HFF-Myc (cell line): ENCODE measurements at regions not wholly inside any gene's neighbourhood (a gene's known extent, or its start where the extent isn't known, plus 50 kb on each side); places are given as distances from the start of the nearest gene placed in this dataset.

Experiments used
- DNase-seq: peaks from one replicate; pipeline ENCODE4 v3.0.0-alpha.2; 2011; ENCODE audit warnings: low read depth; ENCODE audit errors: extremely low read depth
- H3K4me3 ChIP-seq: replicated peaks from 2 replicates; pipeline ENCODE4 v1.5.1; 2011; ENCODE audit warnings: low read depth, mild to moderate bottlenecking, control low read depth, low read length
- TF ChIP-seq, protein P1 (sequence below): IDR thresholded peaks from 2 replicates; pipeline ENCODE4 v1.5.1; 2012; ENCODE audit warnings: mild to moderate bottlenecking, low read depth, low read length, control low read depth; ENCODE audit errors: missing control alignments

DNA sequence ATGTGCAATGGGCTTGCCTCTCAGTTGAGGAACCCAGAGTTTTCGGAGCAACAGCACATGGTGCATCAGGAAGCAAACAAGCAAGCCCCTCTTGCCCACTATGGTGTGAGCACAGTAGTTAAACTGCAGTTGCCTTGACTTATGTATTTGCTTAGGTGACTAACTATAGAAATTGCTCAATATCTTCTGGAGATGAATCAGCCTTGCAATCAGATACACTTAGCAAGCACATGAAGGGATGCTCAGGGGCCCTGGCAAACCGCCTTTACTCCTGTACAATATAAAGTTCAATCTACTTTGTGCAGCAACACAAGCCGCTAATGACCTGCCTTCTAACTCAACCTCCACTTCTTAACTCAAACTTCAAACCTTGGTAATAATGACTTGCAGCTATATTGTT, 581.7 kb upstream of the RIOK2 start:
- H3K4me3 ChIP-seq, result no peak overlapping the region
- peak; percentile 7 for DNase-seq
- TF ChIP-seq, protein P1, sequence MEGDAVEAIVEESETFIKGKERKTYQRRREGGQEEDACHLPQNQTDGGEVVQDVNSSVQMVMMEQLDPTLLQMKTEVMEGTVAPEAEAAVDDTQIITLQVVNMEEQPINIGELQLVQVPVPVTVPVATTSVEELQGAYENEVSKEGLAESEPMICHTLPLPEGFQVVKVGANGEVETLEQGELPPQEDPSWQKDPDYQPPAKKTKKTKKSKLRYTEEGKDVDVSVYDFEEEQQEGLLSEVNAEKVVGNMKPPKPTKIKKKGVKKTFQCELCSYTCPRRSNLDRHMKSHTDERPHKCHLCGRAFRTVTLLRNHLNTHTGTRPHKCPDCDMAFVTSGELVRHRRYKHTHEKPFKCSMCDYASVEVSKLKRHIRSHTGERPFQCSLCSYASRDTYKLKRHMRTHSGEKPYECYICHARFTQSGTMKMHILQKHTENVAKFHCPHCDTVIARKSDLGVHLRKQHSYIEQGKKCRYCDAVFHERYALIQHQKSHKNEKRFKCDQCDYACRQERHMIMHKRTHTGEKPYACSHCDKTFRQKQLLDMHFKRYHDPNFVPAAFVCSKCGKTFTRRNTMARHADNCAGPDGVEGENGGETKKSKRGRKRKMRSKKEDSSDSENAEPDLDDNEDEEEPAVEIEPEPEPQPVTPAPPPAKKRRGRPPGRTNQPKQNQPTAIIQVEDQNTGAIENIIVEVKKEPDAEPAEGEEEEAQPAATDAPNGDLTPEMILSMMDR, result no peak

DNA sequence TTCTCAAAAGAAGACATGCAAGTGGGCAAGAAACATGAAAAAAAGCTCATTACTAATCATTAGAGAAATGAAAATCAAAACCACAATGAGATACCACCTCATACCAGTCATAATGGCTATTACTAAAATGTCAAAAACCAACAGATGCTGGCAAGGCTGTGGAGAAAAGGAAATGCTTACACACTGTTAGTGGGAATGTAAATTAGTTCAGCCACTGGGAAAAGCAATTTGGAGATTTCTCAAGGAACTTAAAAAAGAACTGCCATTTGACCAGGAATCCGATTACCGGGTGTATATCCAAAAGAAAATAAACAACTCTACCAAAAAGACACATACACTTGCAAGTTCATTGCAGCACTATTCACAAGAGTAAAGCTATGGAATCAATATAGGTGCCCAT, 595.4 kb upstream of the RIOK2 start:
- TF ChIP-seq, protein P1, result no peak
- no peak for DNase-seq
- H3K4me3 ChIP-seq, result no peak overlapping the region

DNA sequence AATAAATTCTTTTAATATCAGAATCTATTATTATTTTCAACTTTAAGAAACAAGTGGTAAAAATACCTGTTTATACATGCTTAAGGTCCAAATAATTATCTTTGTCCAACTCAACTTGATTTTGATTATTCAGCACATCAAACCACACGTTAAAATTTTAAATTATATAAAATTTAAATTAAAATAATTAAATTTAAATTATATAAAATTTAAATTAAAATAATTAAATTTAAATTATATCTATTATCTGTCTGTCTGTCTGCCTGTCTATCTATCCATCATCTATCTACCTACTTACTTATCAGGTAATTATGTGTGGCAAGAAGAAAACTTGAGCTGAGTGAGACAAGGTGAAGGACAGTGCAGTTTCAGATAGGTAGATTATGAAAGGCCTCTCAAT, 605.3 kb upstream of the RIOK2 start:
- H3K4me3 ChIP-seq, result no peak overlapping the region
- TF ChIP-seq, protein P1, result no peak
- no peak for DNase-seq

DNA sequence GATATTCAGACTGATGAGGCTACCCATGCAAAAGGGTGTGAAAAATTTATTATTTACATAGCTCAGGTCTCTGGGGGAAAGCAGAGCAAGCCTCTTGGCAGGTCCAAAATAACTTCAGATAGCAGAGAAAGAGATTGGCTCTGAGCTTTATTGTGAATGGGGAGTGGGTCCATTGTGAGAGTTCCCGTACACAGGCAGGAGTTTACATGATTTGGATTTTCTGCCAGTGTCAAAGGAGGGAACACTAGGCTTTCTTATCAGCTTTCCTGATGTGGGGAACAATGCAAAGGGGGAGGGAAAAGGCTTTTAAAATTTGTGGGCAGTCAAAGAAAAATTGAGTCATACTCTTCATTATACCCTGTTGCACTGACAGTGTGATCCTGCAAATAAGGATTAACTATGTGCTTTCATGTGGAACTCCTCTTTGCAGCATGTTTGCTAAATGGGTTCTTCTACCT, 615.0 kb upstream of the RIOK2 start:
- no peak overlapping the region for H3K4me3 ChIP-seq
- DNase-seq, result no peak
- TF ChIP-seq, protein P1, result no peak

DNA sequence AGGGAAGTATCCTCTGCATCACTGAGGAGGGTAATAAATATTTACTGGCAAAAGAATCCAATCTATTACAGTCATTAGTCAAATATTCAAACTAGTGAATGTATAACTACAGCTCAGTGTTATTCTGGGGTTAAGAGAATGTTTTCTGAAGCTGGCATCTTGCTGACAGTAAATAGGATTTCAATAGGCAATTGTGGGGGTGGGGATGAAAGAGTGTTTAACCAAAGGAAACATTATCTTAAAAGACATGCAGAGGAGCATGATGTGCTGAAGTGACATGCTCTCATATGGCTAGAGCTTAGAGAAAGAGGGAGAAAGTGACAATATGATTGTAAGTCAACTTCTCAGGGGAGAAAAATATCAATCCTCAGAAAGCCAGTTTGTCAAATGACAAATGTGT, 618.4 kb upstream of the RIOK2 start:
- H3K4me3 ChIP-seq, result no peak overlapping the region
- no peak for DNase-seq

DNA sequence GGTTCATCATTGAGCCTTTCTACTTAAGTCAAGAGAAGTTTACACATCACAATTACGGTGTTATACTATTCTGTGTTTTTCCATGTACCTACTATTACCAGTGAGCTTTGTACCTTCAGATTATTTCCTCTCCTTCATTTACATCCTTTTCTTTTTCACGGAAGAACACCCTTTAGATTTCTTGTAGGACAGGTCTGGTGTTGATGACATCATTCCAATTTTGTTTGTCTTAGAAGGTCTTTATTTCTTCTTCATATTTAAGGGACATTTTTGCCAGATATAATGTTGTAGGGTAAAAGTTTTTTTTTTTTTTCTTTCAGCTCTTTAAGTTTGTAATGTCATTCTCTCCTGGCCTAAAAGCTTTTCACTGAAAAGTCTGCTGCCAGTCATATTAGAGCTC, 637.1 kb upstream of the RIOK2 start:
- no peak for DNase-seq
- no peak overlapping the region for H3K4me3 ChIP-seq
- TF ChIP-seq, protein P1, result no peak

More for the DNA sequence above, 618.4 kb upstream of the RIOK2 start:
- TF ChIP-seq, protein P1, result no peak

DNA sequence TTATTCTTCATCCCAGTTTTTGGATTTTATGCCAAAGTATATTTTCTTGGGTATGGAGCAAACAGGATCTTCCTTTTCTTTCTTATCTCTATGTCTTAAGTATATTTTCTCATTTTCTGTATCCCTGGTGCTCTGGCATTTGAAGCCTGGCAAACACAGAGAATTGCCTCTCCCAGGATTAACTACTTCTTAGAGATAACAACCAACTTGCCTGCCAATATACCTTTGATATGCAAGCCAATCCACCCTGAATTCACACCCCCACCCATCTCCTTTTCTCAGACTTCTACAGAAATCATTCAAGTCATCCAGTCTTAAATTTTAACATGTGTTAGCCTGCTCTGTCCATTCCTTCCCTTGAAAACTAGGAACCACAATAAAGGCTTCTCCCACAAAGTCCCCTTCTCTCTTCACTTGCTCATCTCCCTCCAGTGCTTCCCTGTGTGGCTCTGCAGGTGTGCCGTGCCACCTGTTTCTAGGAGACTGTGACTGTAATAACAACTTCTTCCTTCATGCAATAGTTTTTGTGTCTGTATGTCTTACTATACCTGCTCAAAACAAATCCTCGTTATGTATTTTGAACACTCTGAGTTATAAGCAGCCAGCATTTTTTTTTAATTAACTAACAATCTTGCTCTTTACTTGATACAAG, 649.7 kb upstream of the RIOK2 start:
- TF ChIP-seq, protein P1, result no peak
- H3K4me3 ChIP-seq, result no peak overlapping the region
- DNase-seq, result no peak
